SK-N-SH treated with all-trans-retinoic acid at 6 μM for 48 hours (cell line): ENCODE measurements at regions not wholly inside any gene's neighbourhood (a gene's known extent, or its start where the extent isn't known, plus 50 kb on each side); places are given as distances from the start of the nearest gene placed in this dataset.

Experiments
- ATAC-seq: fragments of 200-7000 bp; cut with Tn5 transposase; 3 replicates; pipeline ENCODE4 v1.9.1; 2020; ENCODE audit warnings: mild to moderate bottlenecking, moderate library complexity
- ARNTL ChIP-seq: fragments of 450-650 bp; formaldehyde crosslinking; IDR thresholded peaks from 2 replicates; pipeline ENCODE4 v1.5.0; 2020; ENCODE audit warnings: low read depth, mild to moderate bottlenecking, moderate library complexity, borderline replicate concordance
- BACH2 ChIP-seq: fragments of 250-450 bp; sonication (Bioruptor Pico); IDR thresholded peaks from 2 replicates; pipeline ENCODE4 v1.9.0; 2021; ENCODE audit warnings: mild to moderate bottlenecking, borderline replicate concordance
- CREB5 ChIP-seq: fragments of 250-450 bp; sonication (Bioruptor Pico); IDR thresholded peaks from 2 replicates; pipeline ENCODE4 v1.5.1; 2020; ENCODE audit warnings: low read depth, mild to moderate bottlenecking, moderate library complexity
- CSDC2 ChIP-seq: fragments of 250-450 bp; sonication (Bioruptor Pico); IDR thresholded peaks from 2 replicates; pipeline ENCODE4 v1.5.0; 2020; ENCODE audit warnings: mild to moderate bottlenecking, moderate library complexity
- CSRNP3 ChIP-seq: fragments of 250-450 bp; sonication (Bioruptor Pico); IDR thresholded peaks from 2 replicates; pipeline ENCODE4 v1.5.1; 2021; ENCODE audit warnings: mild to moderate bottlenecking, moderate library complexity
- ESRRG ChIP-seq: fragments of 250-450 bp; sonication (Bioruptor Pico); IDR thresholded peaks from 2 replicates; pipeline ENCODE4 v1.6.1; 2021; ENCODE audit warnings: mild to moderate bottlenecking
- GLIS3 ChIP-seq: fragments of 250-450 bp; sonication (Bioruptor Pico); IDR thresholded peaks from 2 replicates; pipeline ENCODE4 v1.5.0; 2020; ENCODE audit warnings: mild to moderate bottlenecking, moderate library complexity
- ISL1 ChIP-seq: fragments of 250-450 bp; sonication (Bioruptor Pico); IDR thresholded peaks from 2 replicates; pipeline ENCODE4 v2.1.2; 2022; ENCODE audit warnings: mild to moderate bottlenecking, moderate library complexity
- OSR1 ChIP-seq: fragments of 250-450 bp; sonication (Bioruptor Pico); IDR thresholded peaks from 2 replicates; pipeline ENCODE4 v1.8.0; 2022; ENCODE audit warnings: moderate library complexity, mild to moderate bottlenecking, inconsistent platforms
- PATZ1 ChIP-seq: fragments of 250-450 bp; sonication (Bioruptor Pico); IDR thresholded peaks from 2 replicates; pipeline ENCODE4 v1.8.0; 2020; ENCODE audit warnings: mild to moderate bottlenecking, moderate library complexity, borderline replicate concordance
- POU6F1 ChIP-seq: fragments of 250-450 bp; sonication (Bioruptor Pico); IDR thresholded peaks from 2 replicates; pipeline ENCODE4 v1.8.0; 2021; ENCODE audit warnings: low read depth, mild to moderate bottlenecking, moderate library complexity, borderline replicate concordance
- PPARA ChIP-seq: fragments of 250-450 bp; sonication (Bioruptor Pico); IDR thresholded peaks from 2 replicates; pipeline ENCODE4 v1.5.0; 2020; ENCODE audit warnings: mild to moderate bottlenecking, borderline replicate concordance
- SNAI2 ChIP-seq: fragments of 250-450 bp; sonication (Bioruptor Pico); IDR thresholded peaks from 2 replicates; pipeline ENCODE4 v1.5.0; 2020; ENCODE audit warnings: mild to moderate bottlenecking, moderate library complexity
- TCF4 ChIP-seq: fragments of 250-450 bp; sonication (Bioruptor Pico); IDR thresholded peaks from 2 replicates; pipeline ENCODE4 v1.8.0; 2021; ENCODE audit warnings: mild to moderate bottlenecking, moderate library complexity, borderline replicate concordance
- TOX ChIP-seq: fragments of 250-450 bp; sonication (Bioruptor Pico); IDR thresholded peaks from 2 replicates; pipeline ENCODE4 v1.8.0; 2021; ENCODE audit warnings: mild to moderate bottlenecking, moderate library complexity, borderline replicate concordance
- TSHZ2 ChIP-seq: fragments of 250-450 bp; sonication (Bioruptor Pico); IDR thresholded peaks from 2 replicates; pipeline ENCODE4 v1.5.0; 2020; ENCODE audit warnings: mild to moderate bottlenecking, moderate library complexity
- ZC3H10 ChIP-seq: fragments of 250-450 bp; sonication (Bioruptor Pico); IDR thresholded peaks from 2 replicates; pipeline ENCODE4 v1.5.1; 2021; ENCODE audit warnings: mild to moderate bottlenecking, moderate library complexity
- ZFP3 ChIP-seq: fragments of 250-450 bp; sonication (Bioruptor Pico); IDR thresholded peaks from 2 replicates; pipeline ENCODE4 v1.5.0; 2020; ENCODE audit warnings: mild to moderate bottlenecking, moderate library complexity
- ZFP30 ChIP-seq: fragments of 450-650 bp; formaldehyde crosslinking; IDR thresholded peaks from 2 replicates; pipeline ENCODE4 v1.5.0; 2022; ENCODE audit warnings: mild to moderate bottlenecking, moderate library complexity
- ZNF565 ChIP-seq: fragments of 450-650 bp; formaldehyde crosslinking; conservative IDR thresholded peaks from 2 replicates; pipeline ENCODE4 v1.5.0; 2020; ENCODE audit warnings: low read depth, mild to moderate bottlenecking, moderate library complexity
- ZNF70 ChIP-seq: fragments of 450-650 bp; formaldehyde crosslinking; IDR thresholded peaks from 2 replicates; pipeline ENCODE4 v1.5.0; 2020; ENCODE audit warnings: mild to moderate bottlenecking, moderate library complexity
- ZNF8 ChIP-seq: fragments of 450-650 bp; formaldehyde crosslinking; IDR thresholded peaks from 2 replicates; pipeline ENCODE4 v1.5.0; 2020; ENCODE audit warnings: mild to moderate bottlenecking, moderate library complexity

GRCh38 chr20:52612046-52612632 lies 360.0 kb upstream of the TSHZ2 start:
- ATAC-seq, result no peak
- TF ChIP-seq TCF4 (CRISPR knock-in tag), result no peak
- no peak for TF ChIP-seq ARNTL (CRISPR knock-in tag)
- TF ChIP-seq TSHZ2 (CRISPR knock-in tag), result no peak
- no peak for TF ChIP-seq POU6F1 (CRISPR knock-in tag)
- no peak for TF ChIP-seq TOX
- no peak for TF ChIP-seq CREB5 (CRISPR knock-in tag)
- TF ChIP-seq BACH2 (CRISPR knock-in tag), result no peak
- TF ChIP-seq ZC3H10 (CRISPR knock-in tag), result no peak
- TF ChIP-seq ZNF8 (CRISPR knock-in tag), result no peak
- no peak for TF ChIP-seq OSR1
- TF ChIP-seq ZNF565 (CRISPR knock-in tag), result no peak
- no peak for TF ChIP-seq ZNF70 (CRISPR knock-in tag)
- no peak for TF ChIP-seq ZFP3
- TF ChIP-seq SNAI2 (CRISPR knock-in tag), result no peak
- no peak for TF ChIP-seq ISL1 (CRISPR knock-in tag)
- TF ChIP-seq CSDC2 (CRISPR knock-in tag), result no peak
- TF ChIP-seq GLIS3 (CRISPR knock-in tag), result no peak

GRCh38 chr20:52610749-52611148 lies 361.4 kb upstream of the TSHZ2 start:
- no peak for ATAC-seq
- TF ChIP-seq ESRRG (no peak), CSRNP3 (CRISPR knock-in tag) (no peak), SNAI2 (CRISPR knock-in tag) (no peak), ZFP30 (CRISPR knock-in tag) (no peak), PPARA (CRISPR knock-in tag) (no peak), ZNF565 (CRISPR knock-in tag) (no peak), TSHZ2 (CRISPR knock-in tag) (no peak), ZNF8 (CRISPR knock-in tag) (no peak), OSR1 (no peak), TCF4 (CRISPR knock-in tag) (no peak), GLIS3 (CRISPR knock-in tag) (no peak), POU6F1 (CRISPR knock-in tag) (no peak), BACH2 (CRISPR knock-in tag) (no peak), CSDC2 (CRISPR knock-in tag) (no peak), PATZ1 (CRISPR knock-in tag) (no peak)
